H1 (cell line): ENCODE measurements at regions not wholly inside any gene's neighbourhood (a gene's known extent, or its start where the extent isn't known, plus 50 kb on each side); places are given as distances from the start of the nearest gene placed in this dataset.

ENCODE experiments used
- CHD7 ChIP-seq: fragments of 300-600 bp; sonication (generic); IDR thresholded peaks from 2 replicates; pipeline ENCODE4 v1.7.1; 2012; ENCODE audit warnings: low read length, moderate library complexity, mild to moderate bottlenecking, inconsistent platforms; ENCODE audit not compliant: insufficient replicate concordance
- CREB1 ChIP-seq: IDR thresholded peaks from 2 replicates; pipeline ENCODE4 v1.6.1; 2012; ENCODE audit warnings: inconsistent platforms
- EGR1 ChIP-seq: IDR thresholded peaks from 2 replicates; pipeline ENCODE4 v1.6.1; 2011; ENCODE audit warnings: low read depth, low read length, borderline replicate concordance
- JUND ChIP-seq: IDR thresholded peaks from 2 replicates; pipeline ENCODE4 v1.6.1; 2011; ENCODE audit warnings: mild to moderate bottlenecking, improper control_type of control experiment, low read length
- MAFK ChIP-seq: IDR thresholded peaks from 2 replicates; pipeline ENCODE4 v1.6.1; 2012; ENCODE audit warnings: low read depth, mild to moderate bottlenecking, improper control_type of control experiment, low read length
- NANOG ChIP-seq: IDR thresholded peaks from 2 replicates; pipeline ENCODE4 v1.6.1; 2011; ENCODE audit warnings: low read length, low read depth, mild to moderate bottlenecking, inconsistent platforms; ENCODE audit not compliant: insufficient read depth, poor library complexity, severe bottlenecking
- POLR2A ChIP-seq, 2 experiments: IDR thresholded peaks; 1 replicate in 1 of 2; 2 replicates in 1 of 2; pipeline ENCODE4 v1.6.1; 2011; ENCODE audit warnings: low read depth in 2 of 2, low read length in 2 of 2, mild to moderate bottlenecking in 2 of 2; ENCODE audit errors: control extremely low read depth in 1 of 2
- SUZ12 ChIP-seq: fragments of 200-600 bp; sonication (generic); IDR thresholded peaks from 2 replicates; pipeline ENCODE4 v1.6.1; 2012; ENCODE audit warnings: mild to moderate bottlenecking, inconsistent platforms, low read length, moderate library complexity, mixed read lengths

GRCh38 chr12:124632519-124632984 is 65.1 kb upstream of the NCOR2 start (continued):
- TF ChIP-seq CHD7 (no peak), CREB1 (no peak), NANOG (no peak), MAFK (no peak), SUZ12 (no peak), JUND (no peak), POLR2A (IDR thresholded peaks at IDR 0.05; ENCODE audit: control extremely low read depth in 1 of 2, low read depth in 2 of 2, low read length in 2 of 2) (no peak), EGR1 (no peak)
